HL-60 (cell line): ENCODE measurements at regions not wholly inside any gene's neighbourhood (a gene's known extent, or its start where the extent isn't known, plus 50 kb on each side); places are given as distances from the start of the nearest gene placed in this dataset.
"Not testable (repeated sequence)": the region's sequence is repeated elsewhere in the genome, so short reads cannot be mapped to it uniquely, and the experiment has no call there.

Experiments
- DNase-seq, 2 experiments: peaks; one replicate each; pipeline ENCODE4 v3.0.0-alpha.2; 2010 to 2020; ENCODE audit warnings: low read depth in 1 of 2, low spot score in 1 of 2
- H3K27ac ChIP-seq: fragments of 250-450 bp; sonication (Bioruptor Pico); replicated peaks from 2 replicates; pipeline ENCODE4 v1.5.1; 2020; ENCODE audit warnings: mild to moderate bottlenecking, moderate library complexity
- H3K27me3 ChIP-seq: fragments of 250-450 bp; sonication (Bioruptor Pico); 2 replicates; pipeline ENCODE4 v1.5.1; 2021; ENCODE audit warnings: mild to moderate bottlenecking, moderate library complexity; ENCODE audit not compliant: insufficient read depth, poor library complexity, severe bottlenecking
- H3K4me3 ChIP-seq: replicated peaks from 2 replicates; pipeline ENCODE4 v1.5.1; 2011; ENCODE audit warnings: mild to moderate bottlenecking, control low read depth, low read length; ENCODE audit not compliant: insufficient read depth
- GABPA ChIP-seq: IDR thresholded peaks from 2 replicates; pipeline ENCODE4 v1.6.1; 2012; ENCODE audit warnings: low read depth
- POLR2AphosphoS5 ChIP-seq: IDR thresholded peaks from 2 replicates; pipeline ENCODE4 v1.6.1; 2012; ENCODE audit warnings: low read depth
- REST ChIP-seq: IDR thresholded peaks from 2 replicates; pipeline ENCODE4 v1.6.1; 2012; ENCODE audit warnings: low read depth; ENCODE audit not compliant: insufficient replicate concordance
- SPI1 ChIP-seq: IDR thresholded peaks from 2 replicates; pipeline ENCODE4 v1.6.1; 2012; ENCODE audit warnings: low read depth, mild to moderate bottlenecking, borderline replicate concordance
- TF ChIP-seq, protein P1 (sequence below): IDR thresholded peaks from one replicate; pipeline ENCODE4 v1.5.1; 2011; ENCODE audit warnings: low read length, control low read depth, inconsistent platforms; ENCODE audit not compliant: insufficient read depth

- no peak for DNase-seq
- TF ChIP-seq REST (no peak), GABPA (no peak), SPI1 (no peak), POLR2AphosphoS5 (no peak)
- TF ChIP-seq, protein P1, sequence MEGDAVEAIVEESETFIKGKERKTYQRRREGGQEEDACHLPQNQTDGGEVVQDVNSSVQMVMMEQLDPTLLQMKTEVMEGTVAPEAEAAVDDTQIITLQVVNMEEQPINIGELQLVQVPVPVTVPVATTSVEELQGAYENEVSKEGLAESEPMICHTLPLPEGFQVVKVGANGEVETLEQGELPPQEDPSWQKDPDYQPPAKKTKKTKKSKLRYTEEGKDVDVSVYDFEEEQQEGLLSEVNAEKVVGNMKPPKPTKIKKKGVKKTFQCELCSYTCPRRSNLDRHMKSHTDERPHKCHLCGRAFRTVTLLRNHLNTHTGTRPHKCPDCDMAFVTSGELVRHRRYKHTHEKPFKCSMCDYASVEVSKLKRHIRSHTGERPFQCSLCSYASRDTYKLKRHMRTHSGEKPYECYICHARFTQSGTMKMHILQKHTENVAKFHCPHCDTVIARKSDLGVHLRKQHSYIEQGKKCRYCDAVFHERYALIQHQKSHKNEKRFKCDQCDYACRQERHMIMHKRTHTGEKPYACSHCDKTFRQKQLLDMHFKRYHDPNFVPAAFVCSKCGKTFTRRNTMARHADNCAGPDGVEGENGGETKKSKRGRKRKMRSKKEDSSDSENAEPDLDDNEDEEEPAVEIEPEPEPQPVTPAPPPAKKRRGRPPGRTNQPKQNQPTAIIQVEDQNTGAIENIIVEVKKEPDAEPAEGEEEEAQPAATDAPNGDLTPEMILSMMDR, result no peak
- Histone ChIP-seq H3K4me3 (no peak overlapping the region), H3K27me3 (no peaks in the 10 kb centered on the region), H3K27ac (no peak overlapping the region)
Observed at GRCh38 chr15:69876064-69876940, 221.4 kb downstream of the TLE3 start.

GRCh38 chr15:69879963-69880362, 217.8 kb downstream of the TLE3 start:
- not testable (repeated sequence) for H3K27me3 ChIP-seq, H3K4me3 ChIP-seq, DNase-seq, H3K27ac ChIP-seq

DNA sequence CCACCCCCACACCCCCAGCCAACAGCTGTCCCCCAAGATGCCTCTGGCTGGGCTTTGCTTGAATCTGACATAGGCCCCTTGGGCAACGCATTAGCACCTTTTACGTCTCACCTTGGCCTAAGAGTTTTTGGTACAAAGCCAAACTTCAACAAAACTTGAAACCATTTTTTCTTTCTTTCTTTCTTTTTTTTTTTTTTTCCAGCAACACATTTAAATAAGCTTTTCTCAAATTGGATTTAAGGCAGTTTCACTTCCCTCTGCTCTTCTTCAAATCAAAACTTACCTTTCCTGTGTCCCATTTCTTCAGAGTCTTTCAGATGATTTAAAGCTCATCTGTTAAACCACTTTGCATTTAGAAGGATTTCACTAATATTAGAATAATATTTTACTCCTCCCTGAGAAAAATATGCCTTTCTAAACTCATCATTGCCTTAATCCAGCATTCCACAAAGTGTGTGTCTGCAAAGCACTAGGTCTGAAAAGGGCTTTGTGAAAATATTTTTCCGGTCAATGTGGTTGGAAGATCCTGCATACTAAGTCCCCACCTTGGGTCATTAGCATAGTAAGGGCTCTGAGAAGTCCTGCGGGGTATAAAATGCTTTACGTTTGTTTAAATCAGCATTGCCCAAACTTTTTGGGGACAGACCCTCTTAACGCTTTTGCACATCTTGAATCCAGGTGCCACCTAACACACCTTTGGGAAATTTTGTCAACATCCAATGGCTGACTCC, 217.0 kb downstream of the TLE3 start:
- Histone ChIP-seq H3K27me3 (no peaks in the 10 kb centered on the region), H3K27ac (no peak overlapping the region)

More for the DNA sequence above, 217.0 kb downstream of the TLE3 start:
- TF ChIP-seq, protein P1, result no peak
- no peak for TF ChIP-seq GABPA
- TF ChIP-seq POLR2AphosphoS5, result no peak
- TF ChIP-seq REST, result no peak
- no peak for TF ChIP-seq SPI1
- H3K4me3 ChIP-seq, result no peak overlapping the region
- no peak for DNase-seq
